ENCODE measurements at regions not wholly inside any gene's neighbourhood (a gene's known extent, or its start where the extent isn't known, plus 50 kb on each side); places are given as distances from the start of the nearest gene placed in this dataset.

DNA sequence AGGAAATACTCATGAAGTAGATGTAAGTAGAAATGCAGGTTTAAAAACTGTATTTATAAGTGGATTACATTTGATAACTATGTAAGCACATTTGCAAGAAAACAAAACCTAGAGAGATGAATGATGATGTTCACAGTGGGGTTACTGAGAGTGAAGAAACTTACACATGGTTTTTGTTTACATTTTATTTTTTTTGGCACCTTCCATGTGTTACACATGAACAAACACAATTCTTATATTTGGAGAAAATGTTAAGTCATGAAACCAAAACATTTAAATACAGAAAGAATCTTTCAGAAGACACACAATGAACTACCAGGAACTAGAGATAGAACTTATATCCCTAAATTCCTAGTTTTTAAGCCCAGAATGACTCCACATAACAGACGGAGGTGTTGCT, 51.5 kb upstream of the SPATA31E1 start:
- H3K27ac ChIP-seq (ENCODE audit: poor library complexity, severe bottlenecking): no peak overlapping the region
- no peaks in the 10 kb centered on the region for H3K36me3 ChIP-seq (ENCODE audit: low read depth)
- H3K27me3 ChIP-seq (ENCODE audit: insufficient read depth, poor library complexity, severe bottlenecking): no peaks in the 10 kb centered on the region
- DNase-seq (ENCODE audit: low spot score): no peak
- no peak for TF ChIP-seq CTCF (IDR thresholded peaks at IDR 0.05; ENCODE audit: poor library complexity, severe bottlenecking)
- ATAC-seq (ENCODE audit: low read depth): no peak
- H3K4me3 ChIP-seq (ENCODE audit: severe bottlenecking): no peak overlapping the region
- H3K9me3 ChIP-seq (ENCODE audit: severe bottlenecking): no peaks in the 10 kb centered on the region
- no peaks in the 10 kb centered on the region for H3K4me1 ChIP-seq (ENCODE audit: insufficient read depth, poor library complexity, severe bottlenecking)

Measured in RWPE2 (cell line).